ENCODE measurements at regions not wholly inside any gene's neighbourhood (a gene's known extent, or its start where the extent isn't known, plus 50 kb on each side); places are given as distances from the start of the nearest gene placed in this dataset.

- no peak overlapping the region for H2BK120ac ChIP-seq (ENCODE audit: insufficient read depth, low read length, poor library complexity)
- H2BK5ac ChIP-seq (ENCODE audit: low read depth, low read length, poor library complexity), result no peak overlapping the region
- H3K23ac ChIP-seq (ENCODE audit: low read length), result no peak overlapping the region
- H3K79me2 ChIP-seq (ENCODE audit: control insufficient read depth, insufficient read depth, low read length, poor library complexity), result no peaks in the 10 kb centered on the region
- H2AFZ ChIP-seq (ENCODE audit: insufficient read depth, low read length, poor library complexity), result no peak overlapping the region
- no peak overlapping the region for H4K12ac ChIP-seq (ENCODE audit: low read depth, low read length)
- H3K27ac ChIP-seq (ENCODE audit: low read depth, low read length), result no peak overlapping the region
- H3K27me3 ChIP-seq (ENCODE audit: insufficient read depth, low read length), result peaks cover 8% of the 10 kb centered on the region
- WGBS (ENCODE audit: extremely low coverage, insufficient coverage, insufficient read length), result no CpG with 5 or more reads among the region's 6 CpGs
- DNase-seq, result peak in 1 of 2 donors; percentile 46
- H3K4me1 ChIP-seq (ENCODE audit: control insufficient read depth in 1 of 2, insufficient read depth in 2 of 2, low read length in 2 of 2), result peaks cover 2 to 4% of the 10 kb centered on the region in 2 experiments
- no peak overlapping the region for H2BK12ac ChIP-seq (ENCODE audit: low read length)
- no peak overlapping the region for H3K4me3 ChIP-seq (ENCODE audit: low read depth, low read length)
- no peak overlapping the region for H3K18ac ChIP-seq (ENCODE audit: low read length)
- no peaks in the 10 kb centered on the region for H3K36me3 ChIP-seq (ENCODE audit: control insufficient read depth in 1 of 2, insufficient read depth in 2 of 2, low read length in 2 of 2)
- H3K4ac ChIP-seq (ENCODE audit: low read depth, low read length), result no peak overlapping the region
- no peak overlapping the region for H2AK5ac ChIP-seq (ENCODE audit: low read length)
- H4K91ac ChIP-seq (ENCODE audit: low read depth, low read length), result no peak overlapping the region
- no peak overlapping the region for H3K14ac ChIP-seq (ENCODE audit: low read length)
- no peaks in the 10 kb centered on the region for H3K79me1 ChIP-seq (ENCODE audit: low read length)
- H3K9ac ChIP-seq (ENCODE audit: low read length), result no peak overlapping the region
- H3K4me2 ChIP-seq (ENCODE audit: low read length), result no peak overlapping the region
- no peaks in the 10 kb centered on the region for H3K9me3 ChIP-seq (ENCODE audit: insufficient read depth, low read depth, low read length)
- H4K8ac ChIP-seq (ENCODE audit: low read depth, low read length), result no peak overlapping the region
These were observed 113.4 kb downstream of the SEM1 start for GRCh38 chr7:96596120-96596826.

GRCh38 chr7:96591900-96592676, 117.6 kb downstream of the SEM1 start:
- Histone ChIP-seq H3K9me3 (ENCODE audit: insufficient read depth, low read depth, low read length) (no peaks in the 10 kb centered on the region), H2AK5ac (ENCODE audit: low read length) (no peak overlapping the region), H3K23ac (ENCODE audit: low read length) (no peak overlapping the region), H3K4me2 (ENCODE audit: low read length) (no peak overlapping the region), H3K27ac (ENCODE audit: low read depth, low read length) (no peak overlapping the region), H3K4ac (ENCODE audit: low read depth, low read length) (no peak overlapping the region), H4K12ac (ENCODE audit: low read depth, low read length) (no peak overlapping the region), H3K18ac (ENCODE audit: low read length) (no peak overlapping the region), H3K4me1 (ENCODE audit: control insufficient read depth in 1 of 2, insufficient read depth in 2 of 2, low read length in 2 of 2) (peaks cover 2% of the 10 kb centered on the region in 2 experiments), H3K14ac (ENCODE audit: low read length) (no peak overlapping the region), H3K79me1 (ENCODE audit: low read length) (no peaks in the 10 kb centered on the region), H3K9ac (ENCODE audit: low read length) (no peak overlapping the region), H4K8ac (ENCODE audit: low read depth, low read length) (no peak overlapping the region), H2BK5ac (ENCODE audit: low read depth, low read length, poor library complexity) (no peak overlapping the region), H3K4me3 (ENCODE audit: low read depth, low read length) (no peak overlapping the region), H4K91ac (ENCODE audit: low read depth, low read length) (no peak overlapping the region), H2AFZ (ENCODE audit: insufficient read depth, low read length, poor library complexity) (no peak overlapping the region), H2BK12ac (ENCODE audit: low read length) (no peak overlapping the region), H2BK120ac (ENCODE audit: insufficient read depth, low read length, poor library complexity) (no peak overlapping the region), H3K36me3 (ENCODE audit: control insufficient read depth in 1 of 2, insufficient read depth in 2 of 2, low read length in 2 of 2) (no peaks in the 10 kb centered on the region), H3K27me3 (ENCODE audit: insufficient read depth, low read length) (peaks cover 7% of the 10 kb centered on the region), H3K79me2 (ENCODE audit: control insufficient read depth, insufficient read depth, low read length, poor library complexity) (no peaks in the 10 kb centered on the region)
- WGBS (ENCODE audit: extremely low coverage, insufficient coverage, insufficient read length), result no CpG with 5 or more reads among the region's 15 CpGs
- peak in 1 of 2 donors; percentile 8 for DNase-seq

GRCh38 chr7:96591159-96591899, 118.3 kb downstream of the SEM1 start:
- DNase-seq, result no peak
- no peak overlapping the region for H3K14ac ChIP-seq (ENCODE audit: low read length)

GRCh38 chr7:96589038-96589437, 120.6 kb downstream of the SEM1 start:
- H3K9ac ChIP-seq (ENCODE audit: low read length), result no peak overlapping the region
- H4K8ac ChIP-seq (ENCODE audit: low read depth, low read length), result no peak overlapping the region
- no peak overlapping the region for H3K18ac ChIP-seq (ENCODE audit: low read length)
- no peak overlapping the region for H4K91ac ChIP-seq (ENCODE audit: low read depth, low read length)
- H3K36me3 ChIP-seq (ENCODE audit: control insufficient read depth in 1 of 2, insufficient read depth in 2 of 2, low read length in 2 of 2), result no peaks in the 10 kb centered on the region
- no peak overlapping the region for H2BK120ac ChIP-seq (ENCODE audit: insufficient read depth, low read length, poor library complexity)
- H2AK5ac ChIP-seq (ENCODE audit: low read length), result no peak overlapping the region
- H3K4me3 ChIP-seq (ENCODE audit: low read depth, low read length), result no peak overlapping the region
- no peak overlapping the region for H3K23ac ChIP-seq (ENCODE audit: low read length)
- H3K4me1 ChIP-seq (ENCODE audit: control insufficient read depth in 1 of 2, insufficient read depth in 2 of 2, low read length in 2 of 2), result peaks cover 0 to 2% of the 10 kb centered on the region in 2 experiments
- no peak overlapping the region for H3K14ac ChIP-seq (ENCODE audit: low read length)
- WGBS (ENCODE audit: extremely low coverage, insufficient coverage, insufficient read length), result no CpG with 5 or more reads among the region's 5 CpGs
- peaks cover 7% of the 10 kb centered on the region for H3K27me3 ChIP-seq (ENCODE audit: insufficient read depth, low read length)
- H3K27ac ChIP-seq (ENCODE audit: low read depth, low read length), result no peak overlapping the region
- H2BK5ac ChIP-seq (ENCODE audit: low read depth, low read length, poor library complexity), result no peak overlapping the region
- H4K12ac ChIP-seq (ENCODE audit: low read depth, low read length), result no peak overlapping the region
- H3K9me3 ChIP-seq (ENCODE audit: insufficient read depth, low read depth, low read length), result no peaks in the 10 kb centered on the region
- H2AFZ ChIP-seq (ENCODE audit: insufficient read depth, low read length, poor library complexity), result no peak overlapping the region
- H3K4ac ChIP-seq (ENCODE audit: low read depth, low read length), result no peak overlapping the region
- no peak overlapping the region for H2BK12ac ChIP-seq (ENCODE audit: low read length)
- DNase-seq, result no peak
- H3K79me1 ChIP-seq (ENCODE audit: low read length), result no peaks in the 10 kb centered on the region
- no peak overlapping the region for H3K4me2 ChIP-seq (ENCODE audit: low read length)
- H3K79me2 ChIP-seq (ENCODE audit: control insufficient read depth, insufficient read depth, low read length, poor library complexity), result no peaks in the 10 kb centered on the region

More at GRCh38 chr7:96591159-96591899, 118.3 kb downstream of the SEM1 start:
- no peak overlapping the region for H3K18ac ChIP-seq (ENCODE audit: low read length)
- peaks cover 2% of the 10 kb centered on the region in 2 experiments for H3K4me1 ChIP-seq (ENCODE audit: control insufficient read depth in 1 of 2, insufficient read depth in 2 of 2, low read length in 2 of 2)
- no peak overlapping the region for H3K23ac ChIP-seq (ENCODE audit: low read length)
- no CpG with 5 or more reads among the region's 4 CpGs for WGBS (ENCODE audit: extremely low coverage, insufficient coverage, insufficient read length)
- no peak overlapping the region for H3K9ac ChIP-seq (ENCODE audit: low read length)
- no peaks in the 10 kb centered on the region for H3K9me3 ChIP-seq (ENCODE audit: insufficient read depth, low read depth, low read length)
- no peak overlapping the region for H2BK120ac ChIP-seq (ENCODE audit: insufficient read depth, low read length, poor library complexity)
- no peak overlapping the region for H3K4me2 ChIP-seq (ENCODE audit: low read length)
- H3K79me1 ChIP-seq (ENCODE audit: low read length), result no peaks in the 10 kb centered on the region
- no peak overlapping the region for H3K4me3 ChIP-seq (ENCODE audit: low read depth, low read length)
- no peak overlapping the region for H3K4ac ChIP-seq (ENCODE audit: low read depth, low read length)
- H2AK5ac ChIP-seq (ENCODE audit: low read length), result no peak overlapping the region
- no peak overlapping the region for H3K27ac ChIP-seq (ENCODE audit: low read depth, low read length)
- no peak overlapping the region for H4K12ac ChIP-seq (ENCODE audit: low read depth, low read length)
- no peaks in the 10 kb centered on the region for H3K36me3 ChIP-seq (ENCODE audit: control insufficient read depth in 1 of 2, insufficient read depth in 2 of 2, low read length in 2 of 2)
- H4K91ac ChIP-seq (ENCODE audit: low read depth, low read length), result no peak overlapping the region
- no peak overlapping the region for H2AFZ ChIP-seq (ENCODE audit: insufficient read depth, low read length, poor library complexity)
- no peak overlapping the region for H2BK12ac ChIP-seq (ENCODE audit: low read length)
- H3K79me2 ChIP-seq (ENCODE audit: control insufficient read depth, insufficient read depth, low read length, poor library complexity), result no peaks in the 10 kb centered on the region
- H2BK5ac ChIP-seq (ENCODE audit: low read depth, low read length, poor library complexity), result no peak overlapping the region
- H3K27me3 ChIP-seq (ENCODE audit: insufficient read depth, low read length), result peaks cover 7% of the 10 kb centered on the region
- no peak overlapping the region for H4K8ac ChIP-seq (ENCODE audit: low read depth, low read length)
